Calu3 (cell line): ENCODE measurements at regions not wholly inside any gene's neighbourhood (a gene's known extent, or its start where the extent isn't known, plus 50 kb on each side); places are given as distances from the start of the nearest gene placed in this dataset.

Experiments used
- BruUV-seq: library from RNA; stranded (reverse); fragments of 400-500 nt; replicated peaks from 2 replicates; lab custom pipeline; 2021; lab: Mats Ljungman, UMichigan
- CTCF ChIA-PET: fragments of 300-600 bp; sonication (Branson Sonifier 250); formaldehyde crosslinking; loops from one replicate; lab custom pipeline; 2022; ENCODE audit warnings: antibody characterized with exemption; lab: Charles Lee
- DNase-seq: peaks from one replicate; pipeline ENCODE4 v3.0.0; 2022
- H3K27ac Mint-ChIP-seq: one replicate; pipeline ENCODE4 v1.8.0; 2022; ENCODE audit warnings: mixed read lengths; ENCODE audit not compliant: unreplicated experiment
- H3K27me3 Mint-ChIP-seq: one replicate; pipeline ENCODE4 v1.8.0; 2022; ENCODE audit warnings: mixed read lengths; ENCODE audit not compliant: unreplicated experiment
- H3K36me3 Mint-ChIP-seq: one replicate; pipeline ENCODE4 v1.8.0; 2022; ENCODE audit warnings: mild to moderate bottlenecking, moderate library complexity, mixed read lengths; ENCODE audit not compliant: insufficient read depth, unreplicated experiment
- H3K4me1 Mint-ChIP-seq: one replicate; pipeline ENCODE4 v1.8.0; 2022; ENCODE audit warnings: mild to moderate bottlenecking, low read depth, mixed read lengths; ENCODE audit not compliant: unreplicated experiment
- H3K4me3 Mint-ChIP-seq: one replicate; pipeline ENCODE4 v1.8.0; 2022; ENCODE audit warnings: mild to moderate bottlenecking, low read depth, moderate library complexity, mixed read lengths; ENCODE audit not compliant: unreplicated experiment
- H3K9me3 Mint-ChIP-seq: one replicate; pipeline ENCODE4 v1.8.0; 2022; ENCODE audit warnings: low read depth, mixed read lengths; ENCODE audit not compliant: unreplicated experiment
- intact Hi-C: fragments of 100-400 bp; cut with micrococcal nuclease; formaldehyde crosslinking; loops from one replicate; pipeline ENCODE4 v1.10.0; 2022; ENCODE audit not compliant: unreplicated experiment
- TF ChIP-seq, protein P1 (sequence below): fragments of 200-600 bp; IDR thresholded peaks from one replicate; pipeline ENCODE4 v1.8.0; 2022; ENCODE audit warnings: antibody characterized with exemption; ENCODE audit not compliant: unreplicated experiment

DNA sequence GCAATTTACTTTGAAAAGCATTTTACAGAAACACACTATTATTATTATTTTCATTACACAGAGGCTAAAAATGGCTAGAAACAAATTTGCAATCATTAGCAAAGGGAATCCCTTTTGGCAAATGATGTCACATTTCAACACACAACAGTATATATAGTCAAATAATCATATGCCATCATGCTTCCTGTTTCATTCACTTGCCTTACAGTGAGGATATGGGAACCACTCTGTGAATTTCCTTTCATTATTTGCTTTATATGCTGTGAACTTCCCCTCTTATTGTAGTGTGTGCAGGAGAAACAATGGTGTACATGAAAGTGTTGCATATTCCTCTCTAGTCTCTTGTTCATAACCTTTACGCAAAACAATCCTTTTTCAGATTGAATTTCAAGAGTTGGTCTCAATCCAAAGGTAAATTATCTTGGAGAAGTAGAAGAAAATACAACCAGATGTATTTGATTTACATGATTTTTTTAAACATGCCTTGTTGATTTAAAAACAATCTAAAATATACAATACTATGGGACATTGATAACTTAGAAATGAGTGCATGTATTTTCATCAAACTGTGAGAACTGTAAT lies 657.3 kb downstream of the EFNB2 start:
- CTCF ChIA-PET = no interaction called here
- TF ChIP-seq, protein P1, sequence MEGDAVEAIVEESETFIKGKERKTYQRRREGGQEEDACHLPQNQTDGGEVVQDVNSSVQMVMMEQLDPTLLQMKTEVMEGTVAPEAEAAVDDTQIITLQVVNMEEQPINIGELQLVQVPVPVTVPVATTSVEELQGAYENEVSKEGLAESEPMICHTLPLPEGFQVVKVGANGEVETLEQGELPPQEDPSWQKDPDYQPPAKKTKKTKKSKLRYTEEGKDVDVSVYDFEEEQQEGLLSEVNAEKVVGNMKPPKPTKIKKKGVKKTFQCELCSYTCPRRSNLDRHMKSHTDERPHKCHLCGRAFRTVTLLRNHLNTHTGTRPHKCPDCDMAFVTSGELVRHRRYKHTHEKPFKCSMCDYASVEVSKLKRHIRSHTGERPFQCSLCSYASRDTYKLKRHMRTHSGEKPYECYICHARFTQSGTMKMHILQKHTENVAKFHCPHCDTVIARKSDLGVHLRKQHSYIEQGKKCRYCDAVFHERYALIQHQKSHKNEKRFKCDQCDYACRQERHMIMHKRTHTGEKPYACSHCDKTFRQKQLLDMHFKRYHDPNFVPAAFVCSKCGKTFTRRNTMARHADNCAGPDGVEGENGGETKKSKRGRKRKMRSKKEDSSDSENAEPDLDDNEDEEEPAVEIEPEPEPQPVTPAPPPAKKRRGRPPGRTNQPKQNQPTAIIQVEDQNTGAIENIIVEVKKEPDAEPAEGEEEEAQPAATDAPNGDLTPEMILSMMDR = no peak
- DNase-seq = no peak
- Mint-ChIP-seq H3K4me1 (no peaks in the 10 kb centered on the region), H3K9me3 (no peaks in the 10 kb centered on the region), H3K27ac (no peak overlapping the region), H3K4me3 (no peak overlapping the region), H3K27me3 (no peaks in the 10 kb centered on the region), H3K36me3 (no peaks in the 10 kb centered on the region)
- intact Hi-C loops = no loop called here
- BruUV-seq = no TSS peak

GRCh38 chr13:105874814-105875213 lies 660.6 kb downstream of the EFNB2 start:
- TF ChIP-seq, protein P1 = no peak
- H3K4me3 Mint-ChIP-seq = no peak overlapping the region
- no peaks in the 10 kb centered on the region for H3K4me1 Mint-ChIP-seq
- CTCF ChIA-PET = no interaction called here
- H3K9me3 Mint-ChIP-seq = no peaks in the 10 kb centered on the region
- no peak overlapping the region for H3K27ac Mint-ChIP-seq
- no peaks in the 10 kb centered on the region for H3K36me3 Mint-ChIP-seq
- intact Hi-C loops = no loop called here
- no TSS peak for BruUV-seq
- DNase-seq = no peak
- no peaks in the 10 kb centered on the region for H3K27me3 Mint-ChIP-seq

DNA sequence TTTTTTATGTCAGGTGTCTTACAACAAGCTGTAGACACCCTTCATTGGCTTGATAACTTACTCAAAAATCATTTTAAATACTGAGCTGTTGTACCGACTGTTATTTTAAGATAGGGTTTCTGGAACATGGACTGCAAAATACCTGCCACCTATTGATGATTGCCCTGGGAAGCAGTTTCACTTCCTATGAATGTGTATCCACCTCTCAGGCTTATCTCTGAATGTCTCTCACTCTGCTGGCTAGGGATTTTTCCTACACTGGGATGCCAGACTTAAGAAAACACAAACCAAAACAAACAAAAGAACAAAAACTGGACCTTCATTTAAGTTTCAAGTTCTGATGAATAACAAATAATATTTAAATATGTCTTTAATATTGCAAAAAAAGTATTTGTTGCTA lies 663.7 kb downstream of the EFNB2 start:
- no peak overlapping the region for H3K27ac Mint-ChIP-seq
- no peaks in the 10 kb centered on the region for H3K36me3 Mint-ChIP-seq
- CTCF ChIA-PET = no interaction called here
- TF ChIP-seq, protein P1 = no peak
- no peak overlapping the region for H3K4me3 Mint-ChIP-seq
- intact Hi-C loops = no loop called here
- no peaks in the 10 kb centered on the region for H3K27me3 Mint-ChIP-seq
- H3K4me1 Mint-ChIP-seq = no peaks in the 10 kb centered on the region
- H3K9me3 Mint-ChIP-seq = no peaks in the 10 kb centered on the region
- no TSS peak for BruUV-seq
- no peak for DNase-seq

- Mint-ChIP-seq H3K4me3 (no peak overlapping the region), H3K9me3 (no peaks in the 10 kb centered on the region), H3K27ac (no peak overlapping the region), H3K27me3 (no peaks in the 10 kb centered on the region), H3K36me3 (no peaks in the 10 kb centered on the region), H3K4me1 (no peaks in the 10 kb centered on the region)
- DNase-seq = no peak
- TF ChIP-seq, protein P1 = no peak
- CTCF ChIA-PET = no interaction called here
- BruUV-seq = no TSS peak
- intact Hi-C loops = no loop called here
Measured at GRCh38 chr13:105871326-105871725, 664.1 kb downstream of the EFNB2 start.
